HUES48 (cell line): ENCODE measurements at regions not wholly inside any gene's neighbourhood (a gene's known extent, or its start where the extent isn't known, plus 50 kb on each side); places are given as distances from the start of the nearest gene placed in this dataset.

Experiments
- H3K27ac ChIP-seq: one replicate; pipeline ENCODE4 v1.7.0; 2013; ENCODE audit warnings: low read depth, low read length, inconsistent platforms
- H3K27me3 ChIP-seq: 2 replicates; pipeline ENCODE4 v1.6.1; 2013; ENCODE audit warnings: mild to moderate bottlenecking, low read length; ENCODE audit not compliant: control insufficient read depth, insufficient read depth
- H3K36me3 ChIP-seq: 2 replicates; pipeline ENCODE4 v1.6.1; 2013; ENCODE audit warnings: low read length; ENCODE audit not compliant: control insufficient read depth, insufficient read depth
- H3K4me1 ChIP-seq: 2 replicates; pipeline ENCODE4 v1.6.1; 2013; ENCODE audit warnings: mild to moderate bottlenecking, low read length; ENCODE audit not compliant: control insufficient read depth, insufficient read depth
- H3K4me3 ChIP-seq: 2 replicates; pipeline ENCODE4 v1.5.1; 2013; ENCODE audit warnings: mild to moderate bottlenecking, low read depth, low read length
- H3K9ac ChIP-seq: 2 replicates; pipeline ENCODE4 v1.6.1; 2013; ENCODE audit warnings: mild to moderate bottlenecking, low read depth, low read length, moderate library complexity
- H3K9me3 ChIP-seq: 2 replicates; pipeline ENCODE4 v1.6.1; 2013; ENCODE audit warnings: low read length; ENCODE audit not compliant: control insufficient read depth, insufficient read depth

- no peak overlapping the region for H3K4me3 ChIP-seq
- H3K36me3 ChIP-seq = no peaks in the 10 kb centered on the region
- no peaks in the 10 kb centered on the region for H3K9me3 ChIP-seq
- H3K4me1 ChIP-seq = no peaks in the 10 kb centered on the region
- no peaks in the 10 kb centered on the region for H3K27me3 ChIP-seq
- H3K27ac ChIP-seq = no peak overlapping the region
- H3K9ac ChIP-seq = no peak overlapping the region
Observed at GRCh38 chr14:66351310-66351709, 134.9 kb upstream of the CCDC196 start.

- Histone ChIP-seq H3K36me3 (no peaks in the 10 kb centered on the region), H3K27me3 (0 out of 2 replicates have a peak, but pooled peaks cover 8% of the 10 kb centered on the region), H3K27ac (no peak overlapping the region), H3K4me1 (peaks cover 12% of the 10 kb centered on the region), H3K9me3 (no peaks in the 10 kb centered on the region), H3K4me3 (no peak overlapping the region), H3K9ac (no peak overlapping the region)
Observed at GRCh38 chr14:66359500-66359899, 126.7 kb upstream of the CCDC196 start.

DNA sequence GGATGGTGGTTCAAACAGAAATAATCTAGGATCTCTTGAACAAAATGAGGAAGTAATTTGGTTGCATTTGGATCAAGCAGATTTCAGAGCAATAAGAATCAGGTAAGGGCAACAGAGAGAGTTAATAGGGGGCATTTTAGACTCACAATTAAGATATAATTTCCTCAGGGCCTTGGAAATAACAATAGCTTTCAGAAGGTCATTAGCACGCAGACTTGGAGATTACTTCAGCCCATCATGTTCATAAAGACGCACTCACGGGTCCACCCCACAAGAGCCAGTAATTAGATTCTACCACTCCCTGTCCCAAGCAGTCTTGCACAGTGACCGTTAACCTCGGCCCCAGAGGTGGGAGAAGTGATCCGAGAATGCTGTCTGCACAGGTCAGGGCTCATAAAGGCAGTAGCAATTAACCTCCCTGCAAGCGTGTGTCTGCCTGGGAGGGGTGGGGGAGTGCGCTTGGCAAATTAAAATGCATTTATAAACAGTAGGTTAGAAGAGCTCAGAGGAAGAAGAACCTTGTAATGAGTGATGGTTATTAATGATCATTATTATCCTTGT, 125.7 kb upstream of the CCDC196 start:
- H3K27ac ChIP-seq = no peak overlapping the region
- H3K4me3 ChIP-seq = no peak overlapping the region
- H3K9me3 ChIP-seq = no peaks in the 10 kb centered on the region
- no peak overlapping the region for H3K9ac ChIP-seq
- H3K27me3 ChIP-seq = 0 out of 2 replicates have a peak, but pooled peaks cover 8% of the 10 kb centered on the region
- H3K36me3 ChIP-seq = no peaks in the 10 kb centered on the region
- H3K4me1 ChIP-seq = peaks cover 12% of the 10 kb centered on the region

DNA sequence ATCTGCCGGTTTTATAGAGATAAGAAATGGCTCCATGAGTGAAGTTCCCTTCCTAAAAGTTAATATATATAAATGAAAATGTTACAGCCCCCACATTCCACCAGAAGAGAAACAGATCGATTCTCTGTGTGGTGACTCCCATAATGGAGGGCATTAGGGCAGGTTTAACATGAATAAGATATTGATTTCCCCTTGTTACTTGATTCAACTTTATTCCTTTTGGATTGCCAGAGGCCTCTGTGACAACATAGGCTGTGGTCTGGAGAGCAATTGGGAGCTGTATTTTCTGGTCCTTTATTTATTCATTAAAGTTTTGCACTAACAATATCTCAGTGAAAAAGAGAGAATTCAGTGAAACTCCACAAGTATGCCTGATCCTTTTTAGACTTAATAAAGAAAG, 125.2 kb upstream of the CCDC196 start:
- Histone ChIP-seq H3K36me3 (no peaks in the 10 kb centered on the region), H3K27me3 (0 out of 2 replicates have a peak, but pooled peaks cover 8% of the 10 kb centered on the region), H3K9ac (no peak overlapping the region), H3K4me3 (no peak overlapping the region), H3K27ac (no peak overlapping the region), H3K4me1 (peaks cover 12% of the 10 kb centered on the region), H3K9me3 (no peaks in the 10 kb centered on the region)

- H3K9ac ChIP-seq = no peak overlapping the region
- H3K36me3 ChIP-seq = no peaks in the 10 kb centered on the region
- no peaks in the 10 kb centered on the region for H3K4me1 ChIP-seq
- no peak overlapping the region for H3K27ac ChIP-seq
- H3K27me3 ChIP-seq = no peaks in the 10 kb centered on the region
- no peak overlapping the region for H3K4me3 ChIP-seq
- H3K9me3 ChIP-seq = no peaks in the 10 kb centered on the region
Observed at GRCh38 chr14:66365388-66365787, 120.8 kb upstream of the CCDC196 start.

DNA sequence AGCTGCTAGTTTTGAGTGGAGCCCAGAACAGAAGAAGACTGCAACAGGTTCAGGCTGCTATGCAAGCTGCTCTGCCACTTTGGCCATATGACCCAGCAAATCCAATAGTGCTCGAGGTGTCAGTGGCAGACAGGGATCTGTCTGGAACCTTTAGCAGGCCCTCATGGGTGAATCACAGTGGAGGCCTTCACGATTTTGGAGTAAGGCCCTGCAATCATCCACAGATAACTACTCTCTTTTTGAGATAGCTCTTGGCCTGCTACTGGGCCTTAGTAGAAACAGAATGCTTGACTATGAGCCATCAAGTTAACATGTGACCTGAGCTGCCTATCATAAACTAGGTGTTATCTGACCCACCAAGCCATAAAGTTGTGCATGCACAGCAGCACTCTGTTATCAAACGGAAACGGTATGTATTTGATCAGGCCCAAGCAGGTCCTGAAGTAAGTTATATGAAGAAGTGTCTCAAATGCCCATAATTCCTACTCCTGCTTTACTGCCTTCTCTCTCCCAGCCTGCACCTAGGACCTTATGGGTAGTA, 116.9 kb upstream of the CCDC196 start:
- H3K4me1 ChIP-seq = no peaks in the 10 kb centered on the region
- no peaks in the 10 kb centered on the region for H3K9me3 ChIP-seq
- H3K9ac ChIP-seq = no peak overlapping the region
- no peak overlapping the region for H3K27ac ChIP-seq
- no peaks in the 10 kb centered on the region for H3K27me3 ChIP-seq
- H3K36me3 ChIP-seq = no peaks in the 10 kb centered on the region
- H3K4me3 ChIP-seq = no peak overlapping the region

GRCh38 chr14:66371776-66372175, 114.4 kb upstream of the CCDC196 start:
- no peak overlapping the region for H3K27ac ChIP-seq
- H3K9ac ChIP-seq = no peak overlapping the region
- no peaks in the 10 kb centered on the region for H3K4me1 ChIP-seq
- no peaks in the 10 kb centered on the region for H3K36me3 ChIP-seq
- H3K27me3 ChIP-seq = no peaks in the 10 kb centered on the region
- H3K9me3 ChIP-seq = no peaks in the 10 kb centered on the region
- H3K4me3 ChIP-seq = no peak overlapping the region

DNA sequence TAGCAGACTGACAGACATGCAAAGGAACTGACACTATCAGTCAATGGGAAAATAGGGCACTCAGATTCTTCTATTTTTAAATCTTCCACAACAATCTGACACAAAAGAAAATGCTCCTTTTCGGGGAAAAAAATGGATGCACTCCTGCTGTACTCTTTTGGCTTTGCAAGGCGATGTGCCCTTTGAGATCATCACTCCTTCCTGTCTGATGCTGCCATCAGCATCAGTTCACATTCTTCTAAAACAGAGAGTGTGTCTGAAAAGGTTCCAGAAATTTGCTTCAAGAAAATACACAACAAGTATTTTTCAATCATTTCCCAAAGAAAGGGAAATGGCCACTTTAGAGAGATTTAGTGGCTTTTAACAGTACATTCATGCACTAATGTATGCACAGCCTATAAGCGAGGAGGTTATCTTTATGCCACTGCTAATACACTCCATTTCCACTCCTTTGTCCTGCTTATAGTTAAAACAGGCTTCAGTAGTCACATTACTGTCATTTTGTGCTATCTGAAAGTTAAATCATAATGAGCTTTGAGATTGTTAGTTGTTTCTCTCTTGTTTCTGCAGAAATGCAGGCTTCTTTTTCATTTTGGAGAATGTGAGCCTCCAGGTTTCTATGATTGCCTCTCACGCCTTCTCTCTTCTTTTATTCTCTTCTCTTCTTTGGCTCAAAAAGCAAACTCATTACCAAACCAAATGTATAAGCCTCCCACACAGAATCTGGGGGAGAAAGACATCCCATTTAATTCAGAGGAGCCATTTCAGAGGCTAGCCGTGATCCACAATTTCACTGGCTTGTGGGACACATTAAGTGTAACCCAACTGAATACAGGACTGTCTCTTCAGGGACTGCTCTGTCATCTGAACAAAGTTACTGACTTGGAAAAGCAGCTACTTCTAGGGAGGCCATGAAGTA, 110.9 kb upstream of the CCDC196 start:
- Histone ChIP-seq H3K9me3 (no peaks in the 10 kb centered on the region), H3K36me3 (no peaks in the 10 kb centered on the region), H3K4me1 (no peaks in the 10 kb centered on the region), H3K4me3 (no peak overlapping the region), H3K27me3 (no peaks in the 10 kb centered on the region), H3K27ac (no peak overlapping the region), H3K9ac (no peak overlapping the region)

DNA sequence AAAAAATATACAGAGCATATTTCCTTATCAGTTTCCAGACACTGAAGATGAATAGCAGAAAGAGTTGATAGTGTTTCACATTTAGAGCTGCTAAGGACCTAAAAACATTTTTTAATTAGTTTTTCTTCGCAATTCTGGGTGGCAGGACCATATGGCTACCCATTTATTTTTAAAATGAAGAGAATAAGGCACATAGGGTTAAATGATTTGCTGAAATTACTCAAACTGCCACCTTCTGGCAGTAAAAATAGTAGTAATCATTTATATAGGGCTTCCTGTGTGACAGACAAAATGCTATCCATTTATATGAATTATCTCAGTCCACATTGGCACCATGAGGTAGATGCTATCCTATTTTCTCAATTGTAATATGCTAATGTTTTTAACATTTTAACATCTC, 108.6 kb upstream of the CCDC196 start:
- H3K4me1 ChIP-seq = no peaks in the 10 kb centered on the region
- H3K27ac ChIP-seq = no peak overlapping the region
- no peaks in the 10 kb centered on the region for H3K9me3 ChIP-seq
- H3K9ac ChIP-seq = no peak overlapping the region
- H3K27me3 ChIP-seq = no peaks in the 10 kb centered on the region
- H3K36me3 ChIP-seq = no peaks in the 10 kb centered on the region
- no peak overlapping the region for H3K4me3 ChIP-seq

GRCh38 chr14:66378712-66379505, 107.3 kb upstream of the CCDC196 start:
- H3K27me3 ChIP-seq = no peaks in the 10 kb centered on the region
- H3K9ac ChIP-seq = no peak overlapping the region
- H3K4me3 ChIP-seq = no peak overlapping the region
- no peaks in the 10 kb centered on the region for H3K36me3 ChIP-seq
- H3K9me3 ChIP-seq = no peaks in the 10 kb centered on the region
- H3K4me1 ChIP-seq = peaks cover 9% of the 10 kb centered on the region
- no peak overlapping the region for H3K27ac ChIP-seq
